GM12872 (cell line): ENCODE measurements at regions not wholly inside any gene's neighbourhood (a gene's known extent, or its start where the extent isn't known, plus 50 kb on each side); places are given as distances from the start of the nearest gene placed in this dataset.

Source experiments
- TF ChIP-seq, protein P1 (sequence below): IDR thresholded peaks from 3 replicates; pipeline ENCODE4 v1.5.1; 2011; ENCODE audit warnings: low read depth, mild to moderate bottlenecking, low read length, moderate library complexity; ENCODE audit not compliant: insufficient read depth

DNA sequence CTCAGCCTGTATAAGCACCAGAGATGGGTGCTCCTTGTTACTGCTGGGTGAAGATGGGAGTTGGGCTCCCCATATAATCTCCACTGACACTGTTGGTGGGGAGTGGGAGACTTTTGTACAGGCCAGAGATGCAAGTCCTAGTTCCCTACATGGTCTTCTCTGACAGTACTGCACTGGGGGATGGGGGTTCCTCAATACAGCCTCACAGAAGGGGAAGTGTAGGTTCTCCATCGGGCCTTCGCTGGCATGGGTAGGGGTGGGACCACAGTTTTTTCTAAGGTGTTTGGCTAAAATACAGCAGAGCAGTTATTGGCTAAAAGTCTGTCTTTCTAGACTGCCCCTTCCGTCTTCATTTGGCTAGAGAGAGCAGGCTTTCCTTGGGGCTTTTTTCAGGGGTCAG, 167.2 kb upstream of the SERP2 start:
- TF ChIP-seq, protein P1, sequence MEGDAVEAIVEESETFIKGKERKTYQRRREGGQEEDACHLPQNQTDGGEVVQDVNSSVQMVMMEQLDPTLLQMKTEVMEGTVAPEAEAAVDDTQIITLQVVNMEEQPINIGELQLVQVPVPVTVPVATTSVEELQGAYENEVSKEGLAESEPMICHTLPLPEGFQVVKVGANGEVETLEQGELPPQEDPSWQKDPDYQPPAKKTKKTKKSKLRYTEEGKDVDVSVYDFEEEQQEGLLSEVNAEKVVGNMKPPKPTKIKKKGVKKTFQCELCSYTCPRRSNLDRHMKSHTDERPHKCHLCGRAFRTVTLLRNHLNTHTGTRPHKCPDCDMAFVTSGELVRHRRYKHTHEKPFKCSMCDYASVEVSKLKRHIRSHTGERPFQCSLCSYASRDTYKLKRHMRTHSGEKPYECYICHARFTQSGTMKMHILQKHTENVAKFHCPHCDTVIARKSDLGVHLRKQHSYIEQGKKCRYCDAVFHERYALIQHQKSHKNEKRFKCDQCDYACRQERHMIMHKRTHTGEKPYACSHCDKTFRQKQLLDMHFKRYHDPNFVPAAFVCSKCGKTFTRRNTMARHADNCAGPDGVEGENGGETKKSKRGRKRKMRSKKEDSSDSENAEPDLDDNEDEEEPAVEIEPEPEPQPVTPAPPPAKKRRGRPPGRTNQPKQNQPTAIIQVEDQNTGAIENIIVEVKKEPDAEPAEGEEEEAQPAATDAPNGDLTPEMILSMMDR: no peak

DNA sequence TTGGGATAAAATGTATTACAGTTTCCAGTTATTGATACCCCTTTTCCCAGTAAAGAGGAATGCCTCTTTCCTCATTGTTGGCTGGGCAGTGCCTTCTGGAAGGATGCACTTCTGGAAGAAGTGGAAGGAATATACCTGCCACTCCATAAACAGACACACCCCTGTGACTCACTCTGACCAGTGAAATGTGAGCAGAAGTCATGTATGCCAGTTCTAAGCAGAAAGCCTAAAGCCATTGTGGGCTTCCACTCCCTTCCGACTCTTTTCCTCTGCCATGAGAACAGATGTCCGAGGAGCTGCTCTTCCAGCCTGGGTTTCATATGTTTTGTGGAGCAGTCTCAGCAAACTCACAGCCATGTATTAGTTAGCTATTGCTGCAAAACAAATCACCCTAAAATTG, 166.1 kb upstream of the SERP2 start:
- TF ChIP-seq, protein P1: no peak

DNA sequence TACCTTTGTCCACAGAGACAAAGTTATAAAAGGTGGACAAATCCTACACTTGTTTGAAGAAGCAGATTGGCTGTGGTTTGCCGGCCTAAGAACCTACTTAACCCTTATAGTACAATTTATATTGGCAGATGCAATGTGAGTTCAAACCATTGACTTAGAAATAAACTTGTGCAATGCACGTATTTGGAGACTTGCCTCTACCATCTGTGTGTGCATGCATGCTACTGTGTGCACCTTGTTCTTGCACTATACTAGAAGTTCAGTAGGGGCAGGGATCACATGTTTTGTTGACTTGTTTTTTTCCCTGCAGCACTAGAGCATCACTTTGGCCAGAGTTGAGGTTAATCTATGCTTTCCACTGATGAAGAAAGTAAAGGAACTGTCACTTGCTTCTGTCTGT, 163.1 kb upstream of the SERP2 start:
- TF ChIP-seq, protein P1: no peak

DNA sequence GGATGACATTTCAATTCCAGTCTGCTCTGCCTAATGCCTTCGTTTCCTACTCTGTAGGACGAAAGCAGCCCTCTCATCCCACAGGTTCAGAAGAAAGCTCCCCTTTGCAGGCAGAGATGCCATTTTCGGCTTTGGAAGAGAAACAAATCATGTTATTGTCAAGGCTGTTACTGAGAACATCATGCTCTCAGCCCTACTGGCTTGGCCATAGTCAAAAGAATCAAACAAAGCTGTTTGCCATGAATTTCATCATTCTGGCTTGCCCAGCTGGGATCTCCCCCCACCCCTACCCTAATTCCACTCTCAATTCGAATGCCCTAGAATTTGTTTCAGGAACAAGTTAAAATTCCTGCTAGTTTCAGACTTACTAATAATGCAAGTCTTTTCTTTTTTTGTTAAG, 162.3 kb upstream of the SERP2 start:
- TF ChIP-seq, protein P1: no peak

DNA sequence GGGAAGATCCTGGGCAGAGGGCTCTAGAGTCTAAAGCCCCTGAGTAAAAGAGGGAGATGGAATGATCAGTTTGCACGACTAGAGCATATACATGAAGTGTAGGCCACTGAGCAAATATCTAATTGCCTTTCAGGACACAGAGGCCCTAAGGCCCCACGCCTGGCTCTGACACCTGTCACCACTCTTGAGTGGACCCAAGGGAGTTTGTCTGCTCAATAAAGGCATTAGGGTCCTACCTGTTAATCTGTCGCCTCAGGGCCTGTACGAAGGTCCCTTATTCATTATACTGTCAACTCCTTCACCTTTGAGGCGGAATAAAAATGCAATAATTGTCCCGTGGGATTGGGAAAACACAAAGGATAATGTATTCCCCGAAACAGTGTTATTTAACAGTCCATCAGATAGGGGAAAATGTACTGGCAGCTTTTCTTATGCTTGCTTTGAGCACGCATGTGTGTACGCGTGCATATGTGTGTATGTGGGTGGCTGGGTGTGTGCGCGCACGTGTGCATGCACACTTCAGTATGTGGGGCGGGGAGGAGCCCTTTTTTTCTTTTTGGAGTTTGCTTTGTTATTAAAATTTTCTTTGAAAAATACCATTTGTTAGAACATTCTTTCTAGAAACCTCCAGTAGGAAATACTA, 161.8 kb upstream of the SERP2 start:
- TF ChIP-seq, protein P1: no peak

DNA sequence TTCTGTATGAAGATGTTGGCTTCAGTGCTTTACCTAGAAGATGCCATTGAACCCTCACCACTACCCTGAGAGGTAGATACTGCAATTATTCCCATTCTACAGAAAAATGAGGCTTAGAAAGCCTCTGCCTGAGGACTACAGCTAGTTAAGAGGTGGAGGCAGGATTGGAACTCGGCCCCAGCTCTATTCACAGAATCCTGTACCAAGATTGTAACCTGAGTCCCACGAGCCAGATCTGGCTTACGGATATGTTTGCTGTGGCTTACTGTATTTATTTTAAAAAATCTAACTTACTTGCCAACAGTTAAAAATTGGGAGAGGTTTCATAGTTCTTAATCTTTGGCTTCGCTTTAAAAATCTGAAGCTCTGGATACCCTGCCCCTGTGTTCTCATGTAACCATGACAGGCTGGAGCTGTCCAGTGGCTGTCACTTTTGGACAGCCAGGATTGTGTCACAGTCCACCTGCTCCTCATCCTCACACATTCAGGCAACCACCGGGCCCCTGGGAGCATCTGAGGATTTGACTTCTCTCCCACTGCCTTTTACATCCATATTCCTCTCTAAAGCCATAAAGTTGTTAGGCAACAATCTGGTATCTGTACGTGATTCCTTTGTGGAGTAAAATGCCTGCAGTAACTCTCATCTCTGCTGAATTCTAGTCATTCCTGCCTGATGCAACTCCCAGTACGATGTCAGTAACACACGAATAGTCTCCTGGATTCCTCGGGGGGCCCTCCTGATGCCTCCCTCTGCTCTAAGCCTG, 160.8 kb upstream of the SERP2 start:
- TF ChIP-seq, protein P1: no peak

DNA sequence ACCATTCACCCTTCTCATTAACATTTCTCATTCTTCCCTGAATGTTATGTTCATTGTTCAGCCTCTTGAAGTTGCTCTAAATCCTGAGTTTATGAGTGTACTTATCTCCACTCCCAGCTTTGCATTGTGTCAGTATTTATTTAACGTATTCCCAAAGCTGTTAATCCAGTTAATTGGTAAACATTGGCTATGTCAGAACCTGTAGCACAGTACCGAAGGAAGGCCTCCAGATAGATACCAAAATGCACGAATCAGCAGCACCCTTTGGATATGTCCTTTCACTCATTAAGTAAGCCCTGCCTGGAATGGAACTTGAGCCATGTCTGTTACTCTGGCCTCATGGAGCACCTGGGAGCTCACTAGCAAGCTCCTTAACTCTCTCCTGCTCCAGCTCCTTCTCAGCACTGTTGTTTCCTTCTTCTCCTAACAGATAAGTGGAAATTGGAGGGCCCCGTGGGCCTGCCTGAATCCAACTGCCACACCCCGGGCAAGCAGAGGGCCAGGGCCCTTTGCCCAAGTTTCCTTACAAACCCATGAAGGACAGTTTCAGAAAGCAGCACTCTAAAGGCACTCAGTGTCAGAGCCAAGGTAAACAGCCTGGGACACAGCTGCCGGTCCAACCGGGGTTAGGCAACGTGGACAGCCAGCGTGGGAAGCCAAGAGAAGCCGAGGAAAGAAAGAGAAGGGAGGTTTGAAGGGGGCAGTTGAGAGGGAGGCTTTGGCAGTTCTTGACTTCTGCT, 155.0 kb upstream of the SERP2 start:
- TF ChIP-seq, protein P1: no peak
